Muscle of arm (tissue), 1 donor: ENCODE measurements at regions not wholly inside any gene's neighbourhood (a gene's known extent, or its start where the extent isn't known, plus 50 kb on each side); places are given as distances from the start of the nearest gene placed in this dataset.
"Not testable (repeated sequence)": the region's sequence is repeated elsewhere in the genome, so short reads cannot be mapped to it uniquely, and the experiment has no call there.

Experiments used
- DNase-seq: peaks from one replicate; pipeline ENCODE4 v3.0.0-alpha.2; 2013

- no peak for DNase-seq
Observed at GRCh38 chr15:92763459-92763858, 107.9 kb upstream of the FAM174B start.

GRCh38 chr15:92768131-92768530, 112.6 kb upstream of the FAM174B start:
- DNase-seq = not testable (repeated sequence)

- DNase-seq = no peak
Observed at GRCh38 chr15:92770641-92771040, 115.1 kb upstream of the FAM174B start.

GRCh38 chr15:92772061-92772460, 116.5 kb upstream of the FAM174B start:
- no peak for DNase-seq

- no peak for DNase-seq
Observed at GRCh38 chr15:92772626-92773244, 117.2 kb upstream of the FAM174B start.

GRCh38 chr15:92773340-92773739, 117.8 kb upstream of the FAM174B start:
- no peak for DNase-seq

- DNase-seq = no peak
Observed at GRCh38 chr15:92779874-92780273, 120.2 kb upstream of the CHD2 start.

- DNase-seq = no peak
Observed at GRCh38 chr15:92780843-92781242, 119.3 kb upstream of the CHD2 start.

GRCh38 chr15:92781925-92782453, 118.1 kb upstream of the CHD2 start:
- no peak for DNase-seq

GRCh38 chr15:92787116-92787515, 113.0 kb upstream of the CHD2 start:
- no peak for DNase-seq

GRCh38 chr15:92788196-92788595, 111.9 kb upstream of the CHD2 start:
- DNase-seq = no peak

GRCh38 chr15:92788793-92789192, 111.3 kb upstream of the CHD2 start:
- not testable (repeated sequence) for DNase-seq

- DNase-seq = no peak
Observed at GRCh38 chr15:92796161-92796611, 103.9 kb upstream of the CHD2 start.

- DNase-seq = peak; percentile 85
Observed at GRCh38 chr15:92797168-92798052, 102.7 kb upstream of the CHD2 start.

GRCh38 chr15:92800013-92800412, 100.1 kb upstream of the CHD2 start:
- DNase-seq = no peak

- DNase-seq = not testable (repeated sequence)
Observed at GRCh38 chr15:92800416-92801055, 99.6 kb upstream of the CHD2 start.

GRCh38 chr15:92801056-92801773, 98.9 kb upstream of the CHD2 start:
- not testable (repeated sequence) for DNase-seq

- DNase-seq = no peak
Observed at GRCh38 chr15:92801774-92802464, 98.2 kb upstream of the CHD2 start.

- DNase-seq = no peak
Observed at GRCh38 chr15:92803536-92803851, 96.6 kb upstream of the CHD2 start.

- no peak for DNase-seq
Observed at GRCh38 chr15:92803852-92804609, 96.1 kb upstream of the CHD2 start.

- DNase-seq = not testable (repeated sequence)
Observed at GRCh38 chr15:92804610-92804936, 95.6 kb upstream of the CHD2 start.
